K562 (cell line): ENCODE measurements at regions not wholly inside any gene's neighbourhood (a gene's known extent, or its start where the extent isn't known, plus 50 kb on each side); places are given as distances from the start of the nearest gene placed in this dataset.

ENCODE experiments used
- ATAC-seq: fragments of 200-7000 bp; cut with Tn5 transposase; 3 replicates; pipeline ENCODE4 v1.9.1; 2020; ENCODE audit warnings: moderate library complexity
- BruUV-seq: library from RNA; stranded (reverse); fragments of 400-500 nt; replicated peaks from 2 replicates; lab custom pipeline; 2021; lab: Mats Ljungman, UMichigan
- CTCF ChIA-PET: fragments of 300-600 bp; formaldehyde crosslinking; extraction: SDS; loops from one replicate; lab custom pipeline; 2021; ENCODE audit warnings: low intra/inter-chr PET ratio; lab: Yijun Ruan, JAX
- POLR2A ChIA-PET: fragments of 300-600, 350-650 bp; sonication (Branson Sonifier 250); formaldehyde crosslinking; extraction: SDS; loops from one replicate; lab custom pipeline; 2021; ENCODE audit warnings: antibody characterized with exemption, inconsistent platforms; lab: Yijun Ruan, JAX
- DNase-seq, 4 experiments: peaks; one replicate each; pipeline versions ENCODE4 v3.0.0 to v3.0.0-alpha.2; 2011 to 2018; ENCODE audit warnings: low spot score in 3 of 4, mixed read lengths in 3 of 4; ENCODE audit errors: extremely low read depth in 1 of 4
- FAIRE-seq: peaks from 2 replicates; lab custom pipeline; 2011; peaks lifted over from hg19 to GRCh38; lab: Jason Lieb, UNC
- H2AFZ ChIP-seq: 2 replicates; pipeline ENCODE4 v1.6.0; 2011; ENCODE audit warnings: low read depth, low read length, control low read depth, inconsistent platforms
- H3K27ac ChIP-seq: fragments of 200-600 bp; 3 replicates; pipeline ENCODE4 v1.8.0; 2011; ENCODE audit warnings: low read depth, mild to moderate bottlenecking, control low read depth, inconsistent platforms, low read length, moderate library complexity, mixed read lengths; ENCODE audit errors: extremely low read depth
- H3K27me3 ChIP-seq, 2 experiments: fragments of 300-600 bp in 1 of 2; 2 replicates in 1 of 2; 3 replicates in 1 of 2; pipeline versions ENCODE4 v1.6.0 to v1.8.0; 2011; ENCODE audit warnings: inconsistent platforms in 2 of 2, low read length in 2 of 2, mild to moderate bottlenecking in 1 of 2, mixed read lengths in 1 of 2, moderate library complexity in 1 of 2; ENCODE audit not compliant: control insufficient read depth in 2 of 2, insufficient read depth in 2 of 2
- H3K36me3 ChIP-seq: fragments of 300-600 bp; 3 replicates; pipeline ENCODE4 v1.8.0; 2011; ENCODE audit warnings: mild to moderate bottlenecking, low read length, inconsistent platforms; ENCODE audit not compliant: control insufficient read depth, insufficient read depth
- H3K4me1 ChIP-seq, 2 experiments: fragments of 200-600 bp in 1 of 2; replicated peaks in 1 of 2; 2 replicates in 1 of 2; 3 replicates in 1 of 2; pipeline versions ENCODE4 v1.5.1 to v1.8.0; 2011; ENCODE audit warnings: inconsistent platforms in 2 of 2, low read length in 2 of 2, mild to moderate bottlenecking in 1 of 2, mixed read lengths in 1 of 2, moderate library complexity in 1 of 2; ENCODE audit not compliant: control insufficient read depth in 2 of 2, insufficient read depth in 2 of 2
- H3K4me2 ChIP-seq: 2 replicates; pipeline ENCODE4 v1.6.1; 2011; ENCODE audit warnings: low read length, control low read depth, inconsistent platforms, mixed read lengths; ENCODE audit not compliant: insufficient read depth
- H3K4me3 ChIP-seq: fragments of 200-600 bp; sonication (generic), shearing (Covaris generic); 2 replicates; pipeline ENCODE4 v1.5.1; 2016; ENCODE audit warnings: control low read depth, inconsistent platforms
- H3K79me2 ChIP-seq: fragments of 200-600 bp; 3 replicates; pipeline ENCODE4 v1.8.0; 2011; ENCODE audit warnings: low read length, inconsistent platforms; ENCODE audit not compliant: control insufficient read depth, insufficient read depth
- H3K9ac ChIP-seq, 2 experiments: 2 replicates each; pipeline versions ENCODE4 v1.6.0 to v1.6.1; 2011; ENCODE audit warnings: low read depth in 2 of 2, low read length in 2 of 2, control low read depth in 1 of 2, inconsistent platforms in 1 of 2, mild to moderate bottlenecking in 1 of 2, mixed read lengths in 1 of 2; ENCODE audit not compliant: insufficient read depth in 1 of 2
- H3K9me1 ChIP-seq: one replicate; pipeline ENCODE4 v1.6.0; 2011; ENCODE audit warnings: inconsistent platforms, mild to moderate bottlenecking, low read length, moderate library complexity; ENCODE audit not compliant: control insufficient read depth, insufficient read depth
- H3K9me3 ChIP-seq: replicated peaks from 2 replicates; pipeline ENCODE4 v1.5.1; 2011; ENCODE audit warnings: low read depth, low read length, inconsistent platforms; ENCODE audit not compliant: control insufficient read depth, insufficient read depth
- H4K20me1 ChIP-seq: replicated peaks from 2 replicates; pipeline ENCODE4 v1.6.1; 2011; ENCODE audit warnings: low read length, inconsistent platforms, mixed read lengths; ENCODE audit not compliant: control insufficient read depth, insufficient read depth
- GTF2E2 ChIP-seq: fragments of 200-800 bp; sonication (Bioruptor generic); IDR thresholded peaks from 2 replicates; pipeline ENCODE4 v1.6.1; 2016; ENCODE audit warnings: missing genetic modification characterization, missing compliant biosample characterization
- MTF1 ChIP-seq: fragments of 250-450 bp; sonication (Bioruptor Pico); IDR thresholded peaks from 2 replicates; pipeline ENCODE4 v1.9.0; 2021; ENCODE audit warnings: moderate library complexity, mild to moderate bottlenecking, inconsistent platforms, borderline replicate concordance
- NCOR1 ChIP-seq: fragments of 450-650 bp; IDR thresholded peaks from 2 replicates; pipeline ENCODE4 v1.6.1; 2016; ENCODE audit warnings: mild to moderate bottlenecking, moderate library complexity
- NFE2L1 ChIP-seq: fragments of 450-650 bp; IDR thresholded peaks from 2 replicates; pipeline ENCODE4 v1.6.1; 2016; ENCODE audit warnings: missing genetic modification characterization, low read depth, mild to moderate bottlenecking, missing compliant biosample characterization, moderate library complexity, borderline replicate concordance
- PCBP1 ChIP-seq: fragments of 200-400 bp; formaldehyde crosslinking; IDR thresholded peaks from 2 replicates; pipeline ENCODE4 v1.6.1; 2018; ENCODE audit warnings: mild to moderate bottlenecking, low read depth, low read length; ENCODE audit not compliant: poor library complexity, severe bottlenecking
- PRMT5 ChIP-seq: sonication (generic); formaldehyde crosslinking; IDR thresholded peaks from 2 replicates; pipeline ENCODE4 v1.5.0; 2020; ENCODE audit warnings: missing genetic modification reagents
- SLC30A9 ChIP-seq: fragments of 250-450 bp; sonication (Bioruptor Pico); IDR thresholded peaks from 2 replicates; pipeline ENCODE4 v1.8.0; 2022; ENCODE audit warnings: mild to moderate bottlenecking, moderate library complexity
- ZBTB40 ChIP-seq, 2 experiments: fragments of 450-650 bp in 1 of 2; sonication (generic) in 1 of 2; formaldehyde crosslinking in 1 of 2; IDR thresholded peaks; 2 replicates each; pipeline versions ENCODE4 v1.7.1 to v1.9.0; 2016 to 2022; ENCODE audit warnings: inconsistent platforms in 1 of 2, mild to moderate bottlenecking in 1 of 2, missing genetic modification reagents in 1 of 2
- WGBS: fragments of 100-300 bp; shearing (Covaris generic); methylation state at CpG from one replicate; pipeline ENCODE4 v1.1.6; 2016; ENCODE audit warnings: low coverage, mixed read lengths; ENCODE audit not compliant: insufficient coverage; ENCODE audit errors: missing lambda C conversion rate; 5-methylcytosine and 5-hydroxymethylcytosine counted together
- in situ Hi-C: fragments of 300-500 bp; cut with MboI; formaldehyde crosslinking; loops from 4 replicates; pipeline ENCODE4 v1.15.0; 2018; ENCODE audit warnings: inconsistent platforms, mixed read lengths
- intact Hi-C: fragments of 100-400 bp; cut with micrococcal nuclease; formaldehyde crosslinking; loops from 2 replicates; pipeline ENCODE4 v1.14.2; 2022

- Histone ChIP-seq H3K4me3 (no peak overlapping the region), H3K27ac (no peak overlapping the region), H3K36me3 (no peaks in the 10 kb centered on the region), H3K79me2 (no peaks in the 10 kb centered on the region), H4K20me1 (peaks cover 3% of the 10 kb centered on the region; the same call in 1 of the 2 replicates), H3K9ac (no peak overlapping the region), H3K9me3 (no peaks in the 10 kb centered on the region), H2AFZ (no peak overlapping the region), H3K4me1 (no peaks in the 10 kb centered on the region), H3K9me1 (peaks cover 4% of the 10 kb centered on the region), H3K4me2 (no peak overlapping the region), H3K27me3 (peaks cover 0 to 9% of the 10 kb centered on the region in 2 experiments; a peak in 2 of 5 replicates)
- no TSS peak for BruUV-seq
- no peak for TF ChIP-seq NFE2L1 (tag)
- TF ChIP-seq SLC30A9 (CRISPR knock-in tag): no peak
- no peak for TF ChIP-seq GTF2E2 (tag)
- no peak for TF ChIP-seq PCBP1
- no peak for TF ChIP-seq PRMT5 (CRISPR knock-in tag)
- peak; percentile 62 for TF ChIP-seq ZBTB40 (IDR thresholded peaks at IDR 0.05)
- TF ChIP-seq ZBTB40 (CRISPR knock-in tag; IDR thresholded peaks at IDR 0.05): no peak
- no peak for TF ChIP-seq MTF1 (CRISPR knock-in tag)
- TF ChIP-seq NCOR1: no peak
- FAIRE-seq: no peak
- intact Hi-C loops: no loop called here
- no peak for DNase-seq
- ChIA-PET CTCF (no interaction called here), POLR2A (no interaction called here)
- no peak for ATAC-seq
- in situ Hi-C loops: no loop called here
- WGBS: 2% methylated on average over 4 of the region's 4 CpGs
Observed at GRCh38 chr10:78395162-78395561, 361.5 kb downstream of the RPS24 start.
